HCEC 1CT (cell line): ENCODE measurements at regions not wholly inside any gene's neighbourhood (a gene's known extent, or its start where the extent isn't known, plus 50 kb on each side); places are given as distances from the start of the nearest gene placed in this dataset.
"Not testable (repeated sequence)": the region's sequence is repeated elsewhere in the genome, so short reads cannot be mapped to it uniquely, and the experiment has no call there.

Experiments used
- DNase-seq: peaks from one replicate; pipeline ENCODE4 v3.0.0-alpha.2; 2017

DNA sequence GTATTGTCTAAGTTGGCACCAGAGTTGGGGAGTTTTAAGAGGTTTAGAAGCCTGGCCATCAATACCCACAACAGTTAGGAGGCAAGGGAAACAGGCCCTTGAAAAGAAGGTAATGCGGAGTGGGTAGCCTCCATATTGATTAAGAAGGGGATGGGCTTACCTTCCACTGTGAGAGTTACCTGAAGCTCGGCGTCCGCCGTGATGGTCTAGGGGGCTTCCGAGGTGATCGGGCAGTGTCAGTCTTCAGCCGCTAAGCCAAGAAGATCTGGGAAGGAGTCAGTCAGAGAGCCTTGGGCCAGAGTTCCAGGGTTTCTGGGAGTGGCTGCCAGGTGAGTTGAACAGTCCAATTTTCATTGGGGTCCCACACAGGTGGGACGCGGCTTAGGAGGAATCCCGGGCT is 1085.8 kb downstream of the PCDH9 start:
- DNase-seq: not testable (repeated sequence)

DNA sequence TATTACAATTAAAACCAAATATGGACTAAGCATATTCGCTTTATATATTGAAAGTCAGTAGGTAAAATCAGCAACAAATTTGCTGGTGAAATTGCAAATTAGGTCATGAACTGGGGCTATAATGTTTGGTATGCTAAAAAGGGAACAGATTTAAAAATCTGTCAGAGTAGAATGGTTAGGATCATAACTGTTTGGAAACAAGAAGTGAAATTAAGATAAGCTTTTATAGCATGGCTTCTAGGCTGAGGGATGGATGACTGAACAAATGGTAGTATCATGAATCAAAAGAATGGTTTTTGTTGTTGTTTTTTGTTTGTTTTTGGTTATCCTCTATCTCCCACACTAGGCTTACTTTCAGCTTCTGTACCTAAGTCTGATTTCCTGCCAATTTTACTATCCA is 1090.4 kb downstream of the PCDH9 start:
- DNase-seq: no peak

DNA sequence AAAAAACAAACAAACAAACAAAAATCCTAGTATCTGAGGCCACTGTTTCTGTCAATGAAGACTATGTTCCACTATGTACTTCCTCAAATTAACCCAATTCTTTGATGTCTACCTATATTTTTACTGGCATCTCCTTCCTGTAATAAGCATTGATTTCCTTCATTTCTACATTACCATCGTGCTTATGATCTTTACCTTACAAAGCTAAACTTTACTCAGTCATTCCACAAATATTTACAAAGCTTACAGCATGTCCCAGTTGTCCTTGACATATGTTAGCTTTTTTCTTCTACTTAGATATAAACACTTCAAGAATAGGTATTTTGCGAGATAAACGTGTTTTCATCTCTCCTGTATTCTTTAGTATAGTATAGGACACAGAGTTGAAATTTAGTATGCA is 1090.9 kb downstream of the PCDH9 start:
- DNase-seq: no peak

DNA sequence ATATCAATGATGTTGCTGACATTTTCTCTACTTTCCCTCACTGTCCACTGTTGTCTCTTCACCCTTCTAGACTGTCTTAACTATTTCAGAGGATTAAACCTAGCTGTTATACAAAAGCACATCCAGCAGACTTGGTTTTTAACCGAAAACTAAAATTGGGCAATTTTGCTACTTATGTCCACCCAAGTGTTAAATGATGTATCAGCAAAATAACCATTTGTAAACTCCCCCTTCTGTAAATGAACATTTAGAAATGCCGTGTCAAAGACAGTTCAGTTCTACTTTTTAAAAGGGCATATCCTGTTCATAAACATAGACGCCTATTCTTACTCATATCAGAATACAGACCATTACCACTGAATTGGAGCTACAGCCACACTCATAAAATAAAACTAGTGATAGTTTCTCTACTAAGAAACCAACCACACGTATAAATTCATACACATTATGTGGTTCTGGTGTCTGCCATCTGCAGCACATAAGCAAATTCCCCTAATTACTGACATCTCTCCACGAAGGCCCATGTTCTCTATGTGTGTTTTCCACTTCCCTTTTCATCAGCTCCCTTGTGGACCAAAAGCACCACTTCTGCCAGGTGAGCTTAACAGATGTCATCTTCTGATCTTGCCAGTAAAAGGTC is 1091.8 kb downstream of the PCDH9 start:
- no peak for DNase-seq

DNA sequence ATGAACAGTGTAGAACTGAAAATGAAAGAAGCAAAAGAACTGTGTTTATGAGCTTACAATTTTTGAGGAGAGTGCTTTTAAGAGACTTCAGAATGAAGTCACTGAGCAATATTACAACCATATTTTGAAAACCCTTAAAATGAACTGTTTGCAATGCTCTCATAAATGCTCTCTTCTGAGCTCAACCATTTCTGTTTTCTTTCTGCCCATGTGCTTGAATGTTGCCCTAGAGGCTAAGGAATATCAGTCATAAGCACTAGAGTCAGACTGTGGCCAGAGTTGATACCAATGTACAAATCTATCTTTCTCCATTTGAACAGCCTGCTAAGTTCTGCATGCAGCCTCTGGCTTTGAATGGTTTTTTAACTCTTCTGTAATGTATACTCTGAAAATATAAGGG is 1092.8 kb downstream of the PCDH9 start:
- DNase-seq: no peak

DNA sequence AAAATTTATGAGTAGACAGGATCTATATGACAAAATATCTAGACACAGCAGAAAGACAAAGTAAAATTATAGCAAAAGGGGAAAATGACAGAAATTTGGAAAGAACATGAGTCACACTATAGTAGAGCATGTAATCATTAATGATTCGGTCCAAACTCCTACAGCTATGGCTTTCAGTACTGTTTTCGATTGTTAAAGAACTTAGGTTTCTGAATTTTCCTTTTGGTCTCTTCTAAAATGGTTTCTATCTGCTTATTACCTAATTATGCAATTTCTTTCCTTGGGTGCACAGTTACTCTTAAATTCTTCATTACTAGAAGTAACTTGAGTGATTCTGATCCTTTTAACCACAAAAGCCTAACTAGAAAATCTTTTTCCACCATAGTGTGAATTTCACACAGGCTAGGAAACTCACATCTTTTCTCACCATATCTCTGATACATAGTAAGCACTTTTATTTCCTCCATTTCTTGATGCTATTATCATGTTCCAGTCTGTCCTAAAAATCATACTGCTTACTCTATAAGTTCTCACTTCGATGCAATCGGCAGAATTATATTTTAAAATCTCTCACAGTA is 1101.4 kb downstream of the PCDH9 start:
- DNase-seq: no peak

DNA sequence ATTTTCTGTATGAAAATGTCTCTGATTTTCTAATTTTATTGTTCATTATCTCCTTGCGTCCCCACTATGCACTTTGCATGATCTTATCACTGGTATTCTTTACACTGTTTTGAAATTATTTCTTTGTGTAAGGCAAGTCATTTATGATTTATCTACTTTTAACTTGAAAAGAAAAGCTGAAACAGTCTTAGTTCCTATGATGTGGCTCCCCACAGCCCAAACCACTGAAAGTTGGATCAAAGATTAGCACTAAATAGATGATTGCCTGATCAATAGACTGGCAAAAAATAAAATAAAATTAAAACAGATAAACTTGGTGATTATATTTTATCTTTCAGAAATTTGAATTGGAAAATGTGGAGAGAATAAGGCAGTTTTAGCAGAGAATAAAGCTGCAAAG is 1101.9 kb downstream of the PCDH9 start:
- DNase-seq: no peak

DNA sequence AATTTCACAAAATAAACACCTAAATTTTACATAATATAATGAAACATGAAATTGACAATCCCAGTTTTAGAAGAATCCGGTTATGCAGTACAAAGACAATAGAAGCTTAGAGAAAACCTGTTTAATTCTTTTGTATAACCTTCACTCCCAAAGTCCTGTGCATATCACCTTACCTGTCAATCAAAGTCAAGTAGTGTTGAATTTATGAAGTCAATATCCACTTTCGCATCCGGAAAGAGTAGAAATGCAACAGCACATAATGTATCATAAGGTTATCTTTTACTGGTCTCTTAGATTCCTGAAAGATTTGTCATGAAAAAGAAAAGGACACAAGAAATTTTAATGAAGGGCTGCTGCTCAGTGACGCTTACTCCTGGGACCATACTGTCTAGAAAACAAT is 1112.6 kb downstream of the PCDH9 start:
- no peak for DNase-seq

DNA sequence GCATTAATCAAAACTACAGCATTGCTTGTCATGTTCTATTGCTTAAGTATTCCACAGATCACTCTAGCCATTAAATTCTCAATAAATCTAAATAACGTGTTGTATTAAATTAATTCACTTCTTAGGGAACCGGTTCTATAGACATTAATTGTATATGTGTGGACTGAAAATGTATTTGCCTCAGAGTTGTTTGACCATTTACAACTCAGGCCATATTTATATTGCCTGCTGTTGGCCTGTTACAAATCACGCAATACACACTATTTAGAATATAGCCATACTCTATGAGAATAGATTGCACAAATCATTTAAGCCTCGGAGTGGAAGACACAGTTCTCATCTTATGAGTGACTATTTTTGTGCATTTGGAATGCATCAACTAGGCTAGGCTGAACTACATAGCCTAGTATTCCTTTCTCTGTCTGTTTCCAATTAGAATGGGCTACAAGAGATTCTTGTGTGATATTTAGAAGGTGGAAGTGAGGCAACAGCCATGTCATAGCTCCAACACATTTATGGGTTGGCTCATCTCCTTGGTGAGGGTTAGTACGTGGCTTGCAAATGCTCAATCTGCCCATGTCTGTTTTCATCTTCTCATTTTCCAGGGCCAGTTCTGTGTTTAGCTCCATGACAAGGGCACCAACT is 1116.1 kb downstream of the PCDH9 start:
- no peak for DNase-seq

DNA sequence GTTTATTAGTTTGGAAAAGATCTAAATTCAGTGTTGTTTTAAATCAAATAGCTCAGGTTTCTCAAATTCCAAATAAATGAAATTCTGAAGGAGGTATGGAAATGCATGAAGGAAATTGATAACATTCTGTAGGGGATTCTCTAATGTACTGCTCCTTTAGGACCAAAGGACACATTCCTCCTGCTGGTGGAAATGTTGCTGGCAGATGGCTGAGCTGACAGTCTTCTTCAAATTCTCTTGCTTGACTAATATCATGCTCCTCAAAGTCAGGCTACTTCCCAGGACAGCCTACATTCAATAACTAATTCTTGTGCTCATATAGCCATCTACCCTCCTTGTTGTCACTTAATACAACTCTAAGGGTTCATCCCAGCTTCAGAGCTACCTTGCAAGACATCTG is 1118.5 kb downstream of the PCDH9 start:
- no peak for DNase-seq

DNA sequence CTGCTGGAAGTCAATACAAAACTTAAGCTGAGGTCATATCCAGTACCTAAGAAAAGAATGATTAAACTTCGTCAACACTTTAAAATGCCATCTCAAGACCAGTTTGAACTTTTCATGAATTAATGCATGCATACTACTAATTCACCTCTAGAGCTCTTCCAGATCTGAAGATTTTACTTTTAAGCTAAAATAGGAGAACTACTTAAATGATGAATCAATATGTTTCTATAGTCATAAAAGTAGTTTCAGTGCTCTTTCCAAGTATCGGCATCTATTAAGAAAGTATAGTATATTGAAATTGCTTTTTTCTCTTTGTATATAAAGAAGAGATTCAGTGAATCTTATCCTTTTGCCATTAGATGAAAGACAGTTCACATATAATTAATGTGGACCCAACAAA is 1123.9 kb downstream of the PCDH9 start:
- DNase-seq: no peak

DNA sequence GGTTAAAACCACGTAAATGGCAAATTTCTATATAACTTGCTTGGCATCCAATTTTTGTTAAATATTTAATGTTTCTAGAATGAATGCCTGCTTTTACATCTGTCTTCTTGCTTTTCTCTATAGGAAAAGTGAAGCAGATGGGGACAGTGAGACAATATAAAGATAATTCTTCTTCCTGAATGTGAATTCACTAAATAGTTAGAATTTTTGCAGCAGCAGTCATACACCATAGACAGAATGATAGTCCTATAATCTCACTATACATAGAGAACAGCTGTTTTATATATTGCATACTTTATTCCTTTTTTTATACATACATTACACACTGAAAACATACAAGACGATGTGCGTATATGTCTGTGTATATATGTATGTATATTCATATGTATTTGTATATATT is 1127.3 kb downstream of the PCDH9 start:
- DNase-seq: no peak

DNA sequence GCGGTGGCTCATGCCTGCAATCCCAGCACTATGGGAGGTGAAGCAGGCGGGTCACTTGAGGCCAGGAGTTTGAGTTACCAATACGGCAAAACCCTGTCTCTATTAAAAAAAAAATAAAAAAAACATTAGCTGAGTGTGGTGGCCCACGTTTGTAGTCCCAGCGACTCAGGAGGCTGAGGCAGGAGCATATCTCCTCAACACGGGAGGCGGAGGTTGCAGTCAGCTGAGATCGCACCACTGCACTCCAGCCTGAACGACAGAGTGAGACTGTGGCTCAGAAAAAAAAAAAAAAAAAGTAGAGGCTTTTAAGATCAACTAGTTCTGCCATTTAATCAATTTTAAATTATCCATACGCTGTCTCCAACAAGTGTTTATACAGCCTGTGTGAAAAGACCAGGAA is 1130.3 kb downstream of the PCDH9 start:
- no peak for DNase-seq

DNA sequence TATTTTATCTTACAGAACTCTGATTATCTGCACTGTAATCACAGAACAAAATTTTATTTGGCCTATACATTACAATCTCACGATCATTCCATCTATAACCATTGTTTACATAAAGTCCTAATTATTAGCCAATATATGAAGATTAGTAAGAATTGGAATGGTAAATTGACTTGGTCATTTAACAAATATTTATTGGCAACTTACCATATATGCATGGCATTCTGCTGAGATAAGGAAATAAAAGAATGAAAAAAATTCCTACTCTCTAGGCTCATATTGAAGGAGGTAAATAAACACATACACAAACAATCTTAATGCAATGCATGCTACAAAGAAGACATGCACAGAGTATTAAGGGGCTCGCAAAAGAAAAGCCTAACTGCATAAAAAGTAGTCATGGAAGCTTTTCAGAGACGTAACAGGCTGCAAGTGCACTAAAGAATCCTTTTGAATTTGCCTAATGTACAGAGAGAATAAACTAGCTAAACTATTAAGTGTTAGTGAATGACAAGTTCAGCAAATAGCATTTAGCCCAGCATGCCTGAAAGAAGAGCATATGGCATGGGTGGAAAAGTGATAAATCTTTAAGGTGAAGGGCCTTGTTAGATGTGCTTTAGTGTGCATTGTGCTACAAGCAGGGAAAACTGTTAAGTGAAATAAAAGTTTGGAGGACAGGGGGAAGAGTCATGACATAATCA is 1131.1 kb downstream of the PCDH9 start:
- no peak for DNase-seq

DNA sequence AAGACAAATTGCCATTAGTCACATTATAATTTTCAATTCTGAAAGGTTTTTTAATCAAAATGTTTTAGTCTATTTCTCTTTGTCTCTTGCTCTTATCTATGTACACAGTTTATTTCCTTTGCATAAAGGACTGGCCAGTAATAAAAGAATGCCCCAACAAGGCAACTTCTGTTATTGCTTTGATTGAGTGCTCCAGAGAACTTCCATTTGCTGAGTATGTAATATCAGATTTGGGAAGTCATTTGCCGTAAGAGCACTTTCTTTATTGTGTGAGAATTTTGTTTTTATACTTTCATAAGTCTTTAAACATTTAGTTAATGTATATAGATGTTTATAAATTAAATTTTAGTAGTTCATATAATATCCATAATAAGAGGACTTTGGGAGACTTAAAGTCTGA is 1140.4 kb downstream of the PCDH9 start:
- DNase-seq: no peak

DNA sequence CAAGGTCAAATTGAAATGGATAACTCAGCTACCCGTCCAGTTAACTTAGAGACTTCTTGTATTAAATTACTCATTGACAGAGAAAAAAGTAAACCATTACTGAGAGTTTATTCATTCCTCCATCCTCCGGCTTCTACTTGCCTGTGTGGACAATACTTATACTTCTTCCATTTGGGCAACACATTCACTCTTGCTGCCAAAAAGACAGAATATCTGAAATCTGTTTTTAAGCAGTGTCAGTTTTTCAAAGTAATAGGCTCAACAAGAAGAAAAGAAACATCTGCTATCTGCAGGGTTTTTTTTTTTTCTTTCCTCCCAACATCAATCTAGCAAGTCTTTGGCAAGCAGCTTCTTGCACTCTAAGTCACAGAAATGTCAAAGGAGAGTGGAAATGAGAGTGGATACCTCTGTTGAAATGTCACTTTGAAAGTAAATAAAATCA is 1142.8 kb downstream of the PCDH9 start:
- no peak for DNase-seq

DNA sequence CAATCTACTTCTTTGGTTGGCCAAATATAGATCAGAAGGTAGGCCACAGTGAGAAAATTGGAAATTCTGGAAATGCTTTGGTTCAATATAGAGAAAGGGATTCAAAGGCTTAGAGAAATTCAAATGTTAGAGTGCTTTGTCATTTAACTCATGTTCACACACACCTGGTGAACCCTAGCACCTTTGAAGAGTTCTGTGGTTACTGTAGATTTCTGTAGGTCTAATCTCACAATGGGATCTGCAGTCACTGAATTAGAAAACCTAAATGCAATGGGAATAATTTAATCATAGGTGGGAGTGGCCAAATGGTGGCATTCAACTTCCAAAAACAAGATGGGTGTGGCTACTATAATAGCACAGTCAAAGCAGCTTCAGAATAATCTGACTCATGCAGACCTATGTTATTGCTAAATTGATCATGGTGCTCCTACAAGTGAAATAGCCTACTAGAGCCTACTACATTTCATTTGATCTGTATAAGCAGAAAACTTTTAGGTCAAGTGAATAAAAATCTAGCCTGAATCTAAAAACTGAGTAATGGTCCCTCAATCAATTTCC is 1152.9 kb downstream of the PCDH9 start:
- DNase-seq: no peak

DNA sequence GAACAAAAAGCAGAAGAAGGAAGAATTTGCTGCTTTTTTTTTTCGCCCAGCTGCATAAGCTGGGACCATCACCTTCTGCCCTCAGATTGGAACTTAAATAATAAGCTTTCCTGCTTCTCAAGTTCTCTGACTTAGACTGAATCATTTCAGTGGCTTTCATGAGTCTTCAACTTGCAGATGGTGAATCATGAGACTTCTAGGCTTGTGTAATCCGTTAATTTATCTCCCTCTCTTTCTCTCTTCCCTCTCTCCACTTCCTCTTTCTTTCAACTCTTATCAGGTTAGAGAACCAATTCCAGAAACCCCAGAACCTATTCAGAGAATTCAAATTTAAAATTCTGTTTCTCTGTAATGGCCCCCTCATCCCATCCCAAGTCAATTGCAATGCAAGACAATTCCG is 1153.7 kb downstream of the PCDH9 start:
- peak; percentile 61 for DNase-seq

DNA sequence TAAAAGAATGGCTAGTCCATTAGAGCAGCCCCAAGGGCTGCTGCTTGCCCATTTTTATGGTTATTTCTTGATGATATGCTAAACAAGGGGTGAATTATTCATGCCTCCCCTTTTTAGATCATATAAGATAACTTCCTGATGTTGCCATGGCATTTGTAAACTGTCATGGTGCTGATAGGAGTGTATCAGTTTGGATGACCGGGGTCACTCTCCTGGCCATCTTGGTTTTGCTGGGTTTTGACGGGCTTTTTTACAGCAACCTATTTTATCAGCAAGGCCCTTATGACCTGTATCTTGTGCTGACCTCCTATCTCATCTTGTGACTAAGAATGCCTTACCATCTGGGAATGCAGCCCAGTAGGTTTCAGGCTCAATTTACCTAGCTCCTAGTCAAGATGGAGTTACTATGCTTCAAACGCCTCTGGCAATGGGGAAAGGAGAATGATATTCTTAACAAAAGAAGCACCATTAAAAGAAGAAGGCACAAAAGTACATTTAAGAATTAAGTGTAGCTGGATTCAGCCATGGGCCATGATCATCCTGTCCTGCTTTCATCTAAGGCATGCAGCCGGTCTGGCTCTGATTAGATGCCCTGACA is 1156.0 kb downstream of the PCDH9 start:
- no peak for DNase-seq

DNA sequence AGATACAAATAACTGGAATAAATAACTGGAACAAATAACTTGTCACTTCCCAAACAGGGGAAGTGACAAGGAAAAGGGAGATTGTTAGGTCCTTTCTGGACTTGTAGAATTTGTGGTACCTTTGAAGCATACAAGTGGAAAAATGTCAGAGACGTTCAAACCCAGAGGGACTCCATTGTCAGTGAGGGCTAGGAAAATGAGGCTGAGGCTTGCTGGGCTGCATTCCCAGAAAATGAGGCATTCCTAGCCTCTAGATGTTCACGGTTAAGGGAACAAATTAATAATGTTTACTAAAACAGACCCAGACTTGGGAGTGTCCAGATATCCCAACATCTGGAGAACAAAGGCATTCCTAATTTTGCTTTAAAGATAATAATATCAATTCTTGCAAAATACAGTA is 1158.0 kb downstream of the PCDH9 start:
- DNase-seq: not testable (repeated sequence)

DNA sequence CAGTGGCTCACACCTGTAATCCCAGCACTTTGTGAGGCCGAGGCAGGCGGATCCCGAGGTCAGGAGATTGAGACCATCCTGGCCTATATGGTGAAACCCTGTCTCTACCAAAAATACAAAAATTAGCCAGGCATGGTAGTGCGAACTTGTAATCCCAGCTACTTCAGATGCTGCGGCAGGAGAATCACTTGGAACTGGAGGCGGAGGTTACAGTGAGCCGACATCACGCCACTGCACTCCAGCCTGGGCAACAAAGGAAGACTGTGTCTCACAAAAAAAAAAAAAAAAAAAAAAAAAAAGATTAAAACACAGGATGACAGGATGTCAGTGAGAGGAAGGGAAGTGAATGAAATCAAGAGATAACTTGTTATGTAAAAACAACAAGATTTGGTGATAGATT is 1158.5 kb downstream of the PCDH9 start:
- DNase-seq: no peak

DNA sequence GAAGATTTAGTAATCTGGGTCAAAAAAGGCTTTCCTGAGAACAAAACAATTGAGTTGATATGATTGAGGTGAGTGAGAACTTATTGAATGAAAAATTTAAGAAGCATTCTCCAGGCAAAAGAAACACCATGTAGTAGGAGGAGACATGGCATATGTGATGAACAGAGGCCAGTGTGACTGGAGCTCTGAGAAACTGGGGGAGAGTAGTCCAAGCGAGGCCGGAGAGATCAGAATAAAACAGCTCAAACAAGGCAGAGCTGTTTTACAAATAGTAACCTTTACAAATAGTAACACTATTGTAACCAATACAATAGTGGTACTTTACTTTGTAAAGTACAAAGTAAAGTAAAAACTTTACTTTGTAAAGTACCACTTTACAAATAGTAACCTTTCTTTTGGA is 1159.1 kb downstream of the PCDH9 start:
- DNase-seq: no peak

DNA sequence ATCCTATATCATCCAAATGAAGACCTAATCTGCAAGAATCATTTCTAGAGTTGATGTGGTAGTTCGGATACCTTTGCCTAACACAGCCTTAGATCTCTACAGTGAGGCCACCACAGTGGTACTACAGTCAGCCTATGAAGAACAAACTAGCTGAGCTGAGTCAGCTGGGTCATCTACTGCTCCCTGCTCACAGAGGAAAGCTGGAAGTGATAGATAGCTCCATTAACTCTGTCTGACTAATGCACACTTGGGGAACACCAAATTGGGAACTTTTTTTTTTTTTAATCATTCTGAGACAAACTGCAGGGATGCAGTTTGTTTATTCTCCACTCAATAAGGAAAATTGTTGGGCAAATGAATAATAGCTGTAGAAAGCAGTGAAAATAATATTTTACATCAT is 1160.6 kb downstream of the PCDH9 start:
- DNase-seq: peak; percentile 33
